ENCODE measurements at regions not wholly inside any gene's neighbourhood (a gene's known extent, or its start where the extent isn't known, plus 50 kb on each side); places are given as distances from the start of the nearest gene placed in this dataset.

GRCh38 chr22:48085901-48086645 is 1323.6 kb downstream of the TBC1D22A start:
- Histone ChIP-seq H3K4me3 (ENCODE audit: low read depth, low read length) (no peak overlapping the region), H3K27me3 (ENCODE audit: control insufficient read depth, insufficient read depth, low read length) (no peaks in the 10 kb centered on the region), H3K36me3 (ENCODE audit: control insufficient read depth, insufficient read depth, low read length) (no peaks in the 10 kb centered on the region)
- FAIRE-seq (no peak), DNase-seq (ENCODE audit: low read depth) (no peak)
- no peak for TF ChIP-seq CTCF (IDR thresholded peaks at IDR 0.05; ENCODE audit: insufficient read depth, low read length, severe bottlenecking)

- no peak for FAIRE-seq
- Histone ChIP-seq H3K27me3 (ENCODE audit: control insufficient read depth, insufficient read depth, low read length) (no peaks in the 10 kb centered on the region), H3K4me3 (ENCODE audit: low read depth, low read length) (no peak overlapping the region), H3K36me3 (ENCODE audit: control insufficient read depth, insufficient read depth, low read length) (no peaks in the 10 kb centered on the region)
- DNase-seq (ENCODE audit: low read depth) = no peak
- TF ChIP-seq CTCF (IDR thresholded peaks at IDR 0.05; ENCODE audit: insufficient read depth, low read length, severe bottlenecking) = no peak
These were observed 1322.2 kb downstream of the TBC1D22A start for GRCh38 chr22:48084729-48085050.

GRCh38 chr22:48084041-48084728 is 1321.7 kb downstream of the TBC1D22A start:
- no peak overlapping the region for H3K4me3 ChIP-seq (ENCODE audit: low read depth, low read length)
- no peaks in the 10 kb centered on the region for H3K36me3 ChIP-seq (ENCODE audit: control insufficient read depth, insufficient read depth, low read length)
- no peak for TF ChIP-seq CTCF (IDR thresholded peaks at IDR 0.05; ENCODE audit: insufficient read depth, low read length, severe bottlenecking)
- DNase-seq (ENCODE audit: low read depth) (no peak), FAIRE-seq (no peak)
- H3K27me3 ChIP-seq (ENCODE audit: control insufficient read depth, insufficient read depth, low read length) = no peaks in the 10 kb centered on the region

- Histone ChIP-seq H3K4me3 (ENCODE audit: low read depth, low read length) (no peak overlapping the region), H3K27me3 (ENCODE audit: control insufficient read depth, insufficient read depth, low read length) (no peaks in the 10 kb centered on the region), H3K36me3 (ENCODE audit: control insufficient read depth, insufficient read depth, low read length) (no peaks in the 10 kb centered on the region)
- FAIRE-seq (no peak), DNase-seq (ENCODE audit: low read depth) (no peak)
- TF ChIP-seq CTCF (IDR thresholded peaks at IDR 0.05; ENCODE audit: insufficient read depth, low read length, severe bottlenecking) = no peak
These were observed 1321.1 kb downstream of the TBC1D22A start for GRCh38 chr22:48083502-48083901.

GRCh38 chr22:48082284-48082683 is 1319.8 kb downstream of the TBC1D22A start:
- no peak for TF ChIP-seq CTCF (IDR thresholded peaks at IDR 0.05; ENCODE audit: insufficient read depth, low read length, severe bottlenecking)
- no peak overlapping the region for H3K4me3 ChIP-seq (ENCODE audit: low read depth, low read length)
- H3K36me3 ChIP-seq (ENCODE audit: control insufficient read depth, insufficient read depth, low read length) = no peaks in the 10 kb centered on the region
- H3K27me3 ChIP-seq (ENCODE audit: control insufficient read depth, insufficient read depth, low read length) = no peaks in the 10 kb centered on the region
- no peak for DNase-seq (ENCODE audit: low read depth)
- FAIRE-seq = no peak

Measured in bronchial epithelial cell (primary cell).